ENCODE measurements at regions not wholly inside any gene's neighbourhood (a gene's known extent, or its start where the extent isn't known, plus 50 kb on each side); places are given as distances from the start of the nearest gene placed in this dataset.

DNA sequence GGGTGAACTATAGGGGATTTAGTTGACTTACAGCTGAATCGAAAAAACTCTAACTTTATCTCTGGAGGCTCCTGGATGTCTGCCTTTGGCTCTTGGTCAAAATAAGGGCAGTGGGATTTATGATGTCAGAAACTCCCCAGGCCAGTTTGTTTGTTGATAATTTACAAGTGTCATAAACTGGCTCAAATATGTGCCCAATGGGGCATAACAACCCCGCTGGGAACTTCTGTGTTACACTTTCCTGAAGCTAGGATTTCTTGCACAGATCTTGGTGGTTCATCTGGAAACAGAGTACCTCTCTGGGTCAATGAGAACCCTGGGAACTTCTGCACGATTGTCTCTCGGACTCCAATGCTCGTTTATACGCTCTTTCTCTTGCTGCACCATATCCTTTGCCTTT is 58.7 kb upstream of the MUCL1 start:
- TF ChIP-seq, protein P1, sequence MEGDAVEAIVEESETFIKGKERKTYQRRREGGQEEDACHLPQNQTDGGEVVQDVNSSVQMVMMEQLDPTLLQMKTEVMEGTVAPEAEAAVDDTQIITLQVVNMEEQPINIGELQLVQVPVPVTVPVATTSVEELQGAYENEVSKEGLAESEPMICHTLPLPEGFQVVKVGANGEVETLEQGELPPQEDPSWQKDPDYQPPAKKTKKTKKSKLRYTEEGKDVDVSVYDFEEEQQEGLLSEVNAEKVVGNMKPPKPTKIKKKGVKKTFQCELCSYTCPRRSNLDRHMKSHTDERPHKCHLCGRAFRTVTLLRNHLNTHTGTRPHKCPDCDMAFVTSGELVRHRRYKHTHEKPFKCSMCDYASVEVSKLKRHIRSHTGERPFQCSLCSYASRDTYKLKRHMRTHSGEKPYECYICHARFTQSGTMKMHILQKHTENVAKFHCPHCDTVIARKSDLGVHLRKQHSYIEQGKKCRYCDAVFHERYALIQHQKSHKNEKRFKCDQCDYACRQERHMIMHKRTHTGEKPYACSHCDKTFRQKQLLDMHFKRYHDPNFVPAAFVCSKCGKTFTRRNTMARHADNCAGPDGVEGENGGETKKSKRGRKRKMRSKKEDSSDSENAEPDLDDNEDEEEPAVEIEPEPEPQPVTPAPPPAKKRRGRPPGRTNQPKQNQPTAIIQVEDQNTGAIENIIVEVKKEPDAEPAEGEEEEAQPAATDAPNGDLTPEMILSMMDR (conservative IDR thresholded peaks at IDR 0.05; ENCODE audit: low read length): no peak
- TF ChIP-seq EZH2phosphoT487 (IDR thresholded peaks at IDR 0.05; ENCODE audit: borderline replicate concordance, low read depth, low read length): no peak
